C4-2B (cell line): ENCODE measurements at regions not wholly inside any gene's neighbourhood (a gene's known extent, or its start where the extent isn't known, plus 50 kb on each side); places are given as distances from the start of the nearest gene placed in this dataset.
A peak's percentile ranks its signal among the peaks of the same experiment; 100 is the strongest.

ENCODE experiments used
- H3K27ac ChIP-seq: fragments of 450-650 bp; 2 replicates; pipeline ENCODE4 v1.5.1; 2017
- CTCF ChIP-seq: fragments of 450-650 bp; conservative IDR thresholded peaks from 2 replicates; pipeline ENCODE4 v1.5.1; 2017; ENCODE audit warnings: mild to moderate bottlenecking
- ZFX ChIP-seq: fragments of 450-650 bp; IDR thresholded peaks from 2 replicates; pipeline ENCODE4 v1.6.1; 2017

- no peak overlapping the region for H3K27ac ChIP-seq
- TF ChIP-seq ZFX (no peak), CTCF (no peak)
Measured at GRCh38 chr18:26777351-26778053, 88.0 kb downstream of the AQP4 start.

- no peak overlapping the region; the same call in 1 of the 2 replicates for H3K27ac ChIP-seq
- TF ChIP-seq ZFX, result no peak
- no peak for TF ChIP-seq CTCF
Measured at GRCh38 chr18:26772691-26773090, 92.8 kb downstream of the AQP4 start.

- no peak for TF ChIP-seq ZFX
- peak; percentile 45 for TF ChIP-seq CTCF
- H3K27ac ChIP-seq, result no peak overlapping the region
Measured at GRCh38 chr18:26771524-26771923, 94.0 kb downstream of the AQP4 start.

GRCh38 chr18:26768385-26768784 is 97.1 kb downstream of the AQP4 start:
- no peak overlapping the region for H3K27ac ChIP-seq
- TF ChIP-seq CTCF (no peak), ZFX (no peak)

GRCh38 chr18:26765498-26765897 is 100.0 kb downstream of the AQP4 start:
- TF ChIP-seq ZFX (no peak), CTCF (no peak)
- peak overlapping the region; percentile 97; the same call in 1 of the 2 replicates for H3K27ac ChIP-seq

- H3K27ac ChIP-seq, result peak overlapping the region; percentile 97
Measured at GRCh38 chr18:26764586-26764985, 100.9 kb downstream of the AQP4 start.

GRCh38 chr18:26764177-26764576 is 101.3 kb downstream of the AQP4 start:
- H3K27ac ChIP-seq, result peak overlapping the region; percentile 97

More at GRCh38 chr18:26764586-26764985, 100.9 kb downstream of the AQP4 start:
- TF ChIP-seq CTCF (no peak), ZFX (no peak)

More at GRCh38 chr18:26764177-26764576, 101.3 kb downstream of the AQP4 start:
- TF ChIP-seq ZFX (no peak), CTCF (no peak)
